Spleen (tissue), 7 donors: ENCODE measurements at regions not wholly inside any gene's neighbourhood (a gene's known extent, or its start where the extent isn't known, plus 50 kb on each side); places are given as distances from the start of the nearest gene placed in this dataset.

ENCODE experiments used
- POLR2A ChIP-seq, 3 donors: fragments of 450-650 bp; IDR thresholded peaks; one replicate each; pipeline ENCODE4 v1.5.1; 2017; ENCODE audit warnings: antibody characterized with exemption in 3 of 3, mild to moderate bottlenecking in 1 of 3
- TF ChIP-seq, protein P1 (sequence below), 11 experiments: fragments of 200-600 bp in 7 of 11; fragments of 450-650 bp in 4 of 11; sonication (generic) in 4 of 11; IDR thresholded peaks in 8 of 11; conservative IDR thresholded peaks in 3 of 11; 1 replicate in 7 of 11; 2 replicates in 4 of 11; pipeline versions ENCODE4 v1.4.0 to v1.8.0; 2016 to 2021; ENCODE audit warnings: antibody characterized with exemption in 11 of 11, inconsistent platforms in 4 of 11, mild to moderate bottlenecking in 1 of 11
- donor health status: DM: no; HTN: no; CAD: no; lungs with moderate emphysema.
- donor health status: DM: no; HTN: no; CAD: no.
- donor health status: DM: no; HTN: no; CAD: no.

DNA sequence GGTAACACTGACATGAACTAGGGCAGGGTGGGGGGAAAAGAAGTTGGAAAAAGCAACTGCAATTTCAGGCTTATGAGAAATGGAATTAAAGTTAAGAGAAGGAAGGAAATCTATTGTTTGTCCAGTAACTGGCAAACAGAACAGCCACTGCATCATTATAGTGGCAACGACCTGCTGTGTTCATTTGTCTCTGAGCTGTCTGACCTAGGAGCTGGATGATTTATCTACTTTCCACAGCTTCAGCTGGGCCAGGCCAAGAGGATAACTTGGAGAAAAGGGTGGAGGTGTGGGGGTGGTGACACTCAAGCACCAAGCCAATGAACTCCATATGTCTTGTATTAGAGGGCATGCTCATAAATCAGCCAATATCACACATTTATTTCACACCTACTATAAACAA, 291.5 kb upstream of the KLHL29 start:
- TF ChIP-seq POLR2A (IDR thresholded peaks at IDR 0.05) = no peak
- TF ChIP-seq, protein P1, sequence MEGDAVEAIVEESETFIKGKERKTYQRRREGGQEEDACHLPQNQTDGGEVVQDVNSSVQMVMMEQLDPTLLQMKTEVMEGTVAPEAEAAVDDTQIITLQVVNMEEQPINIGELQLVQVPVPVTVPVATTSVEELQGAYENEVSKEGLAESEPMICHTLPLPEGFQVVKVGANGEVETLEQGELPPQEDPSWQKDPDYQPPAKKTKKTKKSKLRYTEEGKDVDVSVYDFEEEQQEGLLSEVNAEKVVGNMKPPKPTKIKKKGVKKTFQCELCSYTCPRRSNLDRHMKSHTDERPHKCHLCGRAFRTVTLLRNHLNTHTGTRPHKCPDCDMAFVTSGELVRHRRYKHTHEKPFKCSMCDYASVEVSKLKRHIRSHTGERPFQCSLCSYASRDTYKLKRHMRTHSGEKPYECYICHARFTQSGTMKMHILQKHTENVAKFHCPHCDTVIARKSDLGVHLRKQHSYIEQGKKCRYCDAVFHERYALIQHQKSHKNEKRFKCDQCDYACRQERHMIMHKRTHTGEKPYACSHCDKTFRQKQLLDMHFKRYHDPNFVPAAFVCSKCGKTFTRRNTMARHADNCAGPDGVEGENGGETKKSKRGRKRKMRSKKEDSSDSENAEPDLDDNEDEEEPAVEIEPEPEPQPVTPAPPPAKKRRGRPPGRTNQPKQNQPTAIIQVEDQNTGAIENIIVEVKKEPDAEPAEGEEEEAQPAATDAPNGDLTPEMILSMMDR (IDR thresholded peaks at IDR 0.05 in 8 of 11, conservative IDR thresholded peaks at IDR 0.05 in 3 of 11) = no peak
